HFFc6 (cell line): ENCODE measurements at regions not wholly inside any gene's neighbourhood (a gene's known extent, or its start where the extent isn't known, plus 50 kb on each side); places are given as distances from the start of the nearest gene placed in this dataset.
A peak's percentile ranks its signal among the peaks of the same experiment; 100 is the strongest.

Experiments
- DNase-seq: peaks from one replicate; pipeline ENCODE4 v3.0.0-alpha.2; 2018
- H3K27ac Mint-ChIP-seq: 2 replicates; pipeline ENCODE4 v1.8.0; 2020; ENCODE audit warnings: mild to moderate bottlenecking, mixed read lengths
- H3K27me3 Mint-ChIP-seq: 2 replicates; pipeline ENCODE4 v1.8.0; 2021; ENCODE audit warnings: mild to moderate bottlenecking, moderate library complexity, mixed read lengths; ENCODE audit not compliant: insufficient read depth
- H3K36me3 Mint-ChIP-seq: 2 replicates; pipeline ENCODE4 v1.8.0; 2021; ENCODE audit warnings: low read depth, mixed read lengths
- H3K4me1 Mint-ChIP-seq: 2 replicates; pipeline ENCODE4 v1.8.0; 2020; ENCODE audit warnings: low read depth, mixed read lengths
- H3K4me3 Mint-ChIP-seq: 2 replicates; pipeline ENCODE4 v1.8.0; 2020; ENCODE audit warnings: mild to moderate bottlenecking, moderate library complexity, mixed read lengths
- H3K9me3 Mint-ChIP-seq: 2 replicates; pipeline ENCODE4 v1.8.0; 2020; ENCODE audit warnings: mild to moderate bottlenecking, mixed read lengths
- TF ChIP-seq, protein P1 (sequence below): fragments of 200-600 bp; sonication (generic); IDR thresholded peaks from 2 replicates; pipeline ENCODE4 v1.5.0; 2021; ENCODE audit warnings: antibody characterized with exemption, mild to moderate bottlenecking

DNA sequence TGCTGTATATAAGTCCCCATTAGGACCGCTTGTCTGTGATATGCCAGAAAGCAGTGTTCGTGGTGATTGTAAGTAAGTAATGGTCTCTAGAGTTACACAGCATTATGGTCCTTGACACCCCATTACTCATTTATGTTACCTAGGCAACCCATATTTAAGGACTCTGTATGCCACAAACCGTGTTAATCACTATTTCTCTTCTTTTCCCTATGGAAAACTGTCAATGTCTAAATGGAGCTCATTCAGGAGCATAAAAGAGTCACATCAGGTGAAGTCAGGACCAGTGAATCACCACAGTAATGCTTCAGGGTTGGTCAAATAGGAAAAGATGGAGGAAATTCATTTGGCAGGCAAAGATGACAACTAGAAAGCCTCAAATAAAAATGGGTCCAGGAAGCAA is 146.6 kb upstream of the PEX5L start:
- Mint-ChIP-seq H3K4me1 (peaks cover 27% of the 10 kb centered on the region), H3K36me3 (no peaks in the 10 kb centered on the region), H3K4me3 (no peak overlapping the region), H3K27me3 (no peaks in the 10 kb centered on the region; the same call in 1 of the 2 replicates), H3K27ac (no peak overlapping the region), H3K9me3 (no peaks in the 10 kb centered on the region)
- TF ChIP-seq, protein P1, sequence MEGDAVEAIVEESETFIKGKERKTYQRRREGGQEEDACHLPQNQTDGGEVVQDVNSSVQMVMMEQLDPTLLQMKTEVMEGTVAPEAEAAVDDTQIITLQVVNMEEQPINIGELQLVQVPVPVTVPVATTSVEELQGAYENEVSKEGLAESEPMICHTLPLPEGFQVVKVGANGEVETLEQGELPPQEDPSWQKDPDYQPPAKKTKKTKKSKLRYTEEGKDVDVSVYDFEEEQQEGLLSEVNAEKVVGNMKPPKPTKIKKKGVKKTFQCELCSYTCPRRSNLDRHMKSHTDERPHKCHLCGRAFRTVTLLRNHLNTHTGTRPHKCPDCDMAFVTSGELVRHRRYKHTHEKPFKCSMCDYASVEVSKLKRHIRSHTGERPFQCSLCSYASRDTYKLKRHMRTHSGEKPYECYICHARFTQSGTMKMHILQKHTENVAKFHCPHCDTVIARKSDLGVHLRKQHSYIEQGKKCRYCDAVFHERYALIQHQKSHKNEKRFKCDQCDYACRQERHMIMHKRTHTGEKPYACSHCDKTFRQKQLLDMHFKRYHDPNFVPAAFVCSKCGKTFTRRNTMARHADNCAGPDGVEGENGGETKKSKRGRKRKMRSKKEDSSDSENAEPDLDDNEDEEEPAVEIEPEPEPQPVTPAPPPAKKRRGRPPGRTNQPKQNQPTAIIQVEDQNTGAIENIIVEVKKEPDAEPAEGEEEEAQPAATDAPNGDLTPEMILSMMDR: no peak
- DNase-seq: no peak

DNA sequence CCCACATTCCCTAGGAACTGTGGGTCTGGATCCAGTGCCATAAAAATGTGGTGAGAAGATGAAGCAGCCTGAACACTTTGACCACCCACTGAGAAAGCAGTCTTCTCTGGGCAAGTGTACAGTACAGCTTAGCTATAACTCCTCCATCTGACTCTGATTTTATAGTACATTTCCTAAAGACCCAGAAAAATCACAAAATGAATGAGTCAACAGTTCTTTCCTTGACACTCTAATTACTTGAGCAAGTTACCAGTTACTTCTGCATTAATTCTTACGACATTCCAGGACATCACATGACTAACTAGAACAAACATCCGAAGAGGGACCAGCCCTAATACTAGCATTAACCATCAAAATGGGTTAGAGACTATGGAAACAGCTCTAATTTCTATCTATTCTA is 148.1 kb upstream of the PEX5L start:
- peak; percentile 61 for DNase-seq
- TF ChIP-seq, protein P1: no peak
- no peaks in the 10 kb centered on the region for H3K36me3 Mint-ChIP-seq
- H3K4me3 Mint-ChIP-seq: no peak overlapping the region
- no peaks in the 10 kb centered on the region for H3K9me3 Mint-ChIP-seq
- H3K27me3 Mint-ChIP-seq: no peaks in the 10 kb centered on the region; the same call in 1 of the 2 replicates
- peaks cover 33% of the 10 kb centered on the region for H3K4me1 Mint-ChIP-seq
- no peak overlapping the region for H3K27ac Mint-ChIP-seq

DNA sequence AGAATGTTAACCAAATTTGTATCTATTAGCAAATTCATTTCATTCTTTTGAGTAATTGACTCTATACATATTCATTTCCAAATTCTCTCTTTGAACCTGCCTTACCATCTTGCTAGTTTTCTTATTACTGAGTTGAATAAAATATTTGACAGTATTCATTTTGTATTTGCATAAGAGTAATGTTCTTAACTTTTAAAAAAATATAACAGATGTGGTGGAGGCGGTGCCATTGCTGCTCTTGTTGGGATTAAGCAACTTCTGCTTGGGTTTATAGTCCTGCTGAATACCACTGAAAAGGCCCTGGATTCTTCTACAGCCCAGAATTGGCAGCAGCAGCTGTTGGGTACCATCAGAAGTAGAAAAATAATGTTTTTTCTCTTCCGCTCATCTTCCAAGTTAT is 148.9 kb upstream of the PEX5L start:
- H3K4me1 Mint-ChIP-seq: peaks cover 24% of the 10 kb centered on the region
- H3K4me3 Mint-ChIP-seq: no peak overlapping the region
- no peaks in the 10 kb centered on the region for H3K36me3 Mint-ChIP-seq
- no peak overlapping the region for H3K27ac Mint-ChIP-seq
- H3K9me3 Mint-ChIP-seq: no peaks in the 10 kb centered on the region
- DNase-seq: no peak
- TF ChIP-seq, protein P1: no peak
- H3K27me3 Mint-ChIP-seq: no peaks in the 10 kb centered on the region

DNA sequence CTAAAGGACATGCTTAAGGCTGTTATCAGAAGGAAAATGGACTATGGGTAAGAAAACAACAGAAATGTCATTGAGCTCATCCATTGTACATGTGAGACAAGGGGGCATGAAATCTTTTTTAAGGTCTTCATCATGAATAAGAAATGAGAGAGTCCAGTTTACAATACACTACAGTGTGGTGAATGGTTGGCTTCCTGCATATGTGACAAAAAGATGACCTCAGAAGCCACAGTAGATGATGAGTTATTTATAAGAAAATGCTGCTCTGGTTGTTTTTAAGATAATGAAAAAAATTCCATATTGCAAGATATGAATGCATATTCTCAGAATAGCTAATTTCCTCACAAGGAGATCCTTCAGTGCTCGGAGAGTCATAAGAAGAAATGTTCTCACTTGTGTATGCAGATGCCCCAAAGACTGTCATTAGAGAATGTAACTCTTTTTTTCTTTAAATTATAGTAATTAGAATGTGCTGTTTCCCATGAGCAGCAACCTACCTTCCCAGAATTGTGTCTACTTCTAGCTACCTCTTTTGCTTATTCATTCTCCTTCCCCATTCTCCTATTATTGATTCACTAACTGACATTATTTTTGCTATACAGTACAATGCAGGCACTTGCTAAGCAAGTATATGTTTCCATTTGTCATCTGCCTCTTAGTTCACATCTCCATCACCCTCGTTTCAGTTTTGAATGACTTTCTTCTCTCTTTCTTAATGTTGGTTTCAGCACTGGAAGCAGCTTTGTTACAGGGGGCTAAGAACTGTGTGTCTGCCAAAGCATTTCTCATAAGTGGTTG is 152.0 kb upstream of the PEX5L start:
- TF ChIP-seq, protein P1: no peak
- Mint-ChIP-seq H3K4me1 (peaks cover 20% of the 10 kb centered on the region), H3K4me3 (peak overlapping the region; percentile 10; the same call in 1 of the 2 replicates), H3K27me3 (no peaks in the 10 kb centered on the region), H3K27ac (no peak overlapping the region), H3K9me3 (no peaks in the 10 kb centered on the region), H3K36me3 (no peaks in the 10 kb centered on the region)
- no peak for DNase-seq

DNA sequence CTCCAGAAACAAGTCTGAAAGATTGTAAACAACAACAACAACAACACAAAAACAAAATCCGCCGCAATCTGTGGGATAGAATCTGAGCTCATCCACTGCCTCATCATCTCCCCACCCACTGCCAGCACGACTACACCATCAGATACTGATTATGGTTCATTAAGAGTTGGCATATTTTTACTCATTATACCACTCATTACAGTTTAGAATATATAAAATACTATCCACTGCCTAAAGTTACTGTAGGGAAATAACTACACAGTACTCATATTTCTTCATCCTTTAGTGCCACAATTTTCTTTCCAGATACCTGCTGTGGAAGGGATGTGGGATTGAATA is 152.5 kb upstream of the PEX5L start:
- Mint-ChIP-seq H3K4me1 (peaks cover 20% of the 10 kb centered on the region), H3K9me3 (no peaks in the 10 kb centered on the region), H3K36me3 (no peaks in the 10 kb centered on the region), H3K27ac (no peak overlapping the region), H3K4me3 (peak overlapping the region; percentile 10; the same call in 1 of the 2 replicates), H3K27me3 (no peaks in the 10 kb centered on the region)
- TF ChIP-seq, protein P1: no peak
- no peak for DNase-seq
